ENCODE measurements at regions not wholly inside any gene's neighbourhood (a gene's known extent, or its start where the extent isn't known, plus 50 kb on each side); places are given as distances from the start of the nearest gene placed in this dataset.
"Not testable (repeated sequence)": the region's sequence is repeated elsewhere in the genome, so short reads cannot be mapped to it uniquely, and the experiment has no call there.

- intact Hi-C loops (cut with micrococcal nuclease): no loop called here
- Mint-ChIP-seq H3K9me3 (peaks cover 6% of the 10 kb centered on the region), H3K4me1 (ENCODE audit: low read depth) (no peaks in the 10 kb centered on the region), H3K27me3 (ENCODE audit: insufficient read depth) (no peaks in the 10 kb centered on the region), H3K36me3 (ENCODE audit: low read depth) (no peaks in the 10 kb centered on the region), H3K4me3 (no peak overlapping the region), H3K27ac (no peak overlapping the region)
- no peak for DNase-seq (ENCODE audit: low spot score)
Observed at GRCh38 chr11:25547292-25547691, 784.6 kb upstream of the ANO3 start.

GRCh38 chr11:25562417-25562816 lies 769.5 kb upstream of the ANO3 start:
- no peaks in the 10 kb centered on the region for H3K4me1 Mint-ChIP-seq (ENCODE audit: low read depth)
- H3K36me3 Mint-ChIP-seq (ENCODE audit: low read depth): no peaks in the 10 kb centered on the region
- H3K27ac Mint-ChIP-seq: no peak overlapping the region
- no peaks in the 10 kb centered on the region for H3K27me3 Mint-ChIP-seq (ENCODE audit: insufficient read depth)
- intact Hi-C loops (cut with micrococcal nuclease): no loop called here
- no peak overlapping the region for H3K4me3 Mint-ChIP-seq
- H3K9me3 Mint-ChIP-seq: peaks cover 5% of the 10 kb centered on the region
- DNase-seq (ENCODE audit: low spot score): no peak

- no peak for DNase-seq (ENCODE audit: low spot score)
- peaks cover 4% of the 10 kb centered on the region for H3K9me3 Mint-ChIP-seq
- no peaks in the 10 kb centered on the region for H3K27me3 Mint-ChIP-seq (ENCODE audit: insufficient read depth)
- H3K4me3 Mint-ChIP-seq: no peak overlapping the region
- H3K36me3 Mint-ChIP-seq (ENCODE audit: low read depth): no peaks in the 10 kb centered on the region
- H3K27ac Mint-ChIP-seq: no peak overlapping the region
- intact Hi-C loops (cut with micrococcal nuclease): no loop called here
- H3K4me1 Mint-ChIP-seq (ENCODE audit: low read depth): no peaks in the 10 kb centered on the region
Observed at GRCh38 chr11:25565846-25566245, 766.1 kb upstream of the ANO3 start.

GRCh38 chr11:25566298-25567200 lies 765.4 kb upstream of the ANO3 start:
- no peak for DNase-seq (ENCODE audit: low spot score)
- intact Hi-C loops (cut with micrococcal nuclease): no loop called here

GRCh38 chr11:25576320-25576719 lies 755.6 kb upstream of the ANO3 start:
- Mint-ChIP-seq H3K9me3 (peaks cover 3% of the 10 kb centered on the region), H3K36me3 (ENCODE audit: low read depth) (no peaks in the 10 kb centered on the region), H3K4me3 (no peak overlapping the region), H3K4me1 (ENCODE audit: low read depth) (no peaks in the 10 kb centered on the region), H3K27me3 (ENCODE audit: insufficient read depth) (no peaks in the 10 kb centered on the region), H3K27ac (no peak overlapping the region)
- intact Hi-C loops (cut with micrococcal nuclease): no loop called here
- no peak for DNase-seq (ENCODE audit: low spot score)

More at GRCh38 chr11:25566298-25567200, 765.4 kb upstream of the ANO3 start:
- Mint-ChIP-seq H3K4me3 (no peak overlapping the region), H3K27me3 (ENCODE audit: insufficient read depth) (no peaks in the 10 kb centered on the region), H3K4me1 (ENCODE audit: low read depth) (no peaks in the 10 kb centered on the region), H3K9me3 (peaks cover 5% of the 10 kb centered on the region), H3K27ac (no peak overlapping the region), H3K36me3 (ENCODE audit: low read depth) (no peaks in the 10 kb centered on the region)

- DNase-seq (ENCODE audit: low spot score); H3K4me1 Mint-ChIP-seq (ENCODE audit: low read depth); H3K4me3 Mint-ChIP-seq; intact Hi-C loops (cut with micrococcal nuclease); H3K27ac Mint-ChIP-seq; H3K27me3 Mint-ChIP-seq (ENCODE audit: insufficient read depth); H3K36me3 Mint-ChIP-seq (ENCODE audit: low read depth): not testable (repeated sequence)
- peaks cover 10% of the 10 kb centered on the region for H3K9me3 Mint-ChIP-seq
Observed at GRCh38 chr11:25579554-25579953, 752.4 kb upstream of the ANO3 start.

- Mint-ChIP-seq H3K4me3 (no peak overlapping the region), H3K27me3 (ENCODE audit: insufficient read depth) (no peaks in the 10 kb centered on the region), H3K27ac (no peak overlapping the region), H3K4me1 (ENCODE audit: low read depth) (no peaks in the 10 kb centered on the region), H3K9me3 (peaks cover 18% of the 10 kb centered on the region), H3K36me3 (ENCODE audit: low read depth) (no peaks in the 10 kb centered on the region)
- no peak for DNase-seq (ENCODE audit: low spot score)
- intact Hi-C loops (cut with micrococcal nuclease): no loop called here
Observed at GRCh38 chr11:25583596-25583995, 748.3 kb upstream of the ANO3 start.

GRCh38 chr11:25587496-25587895 lies 744.4 kb upstream of the ANO3 start:
- H3K27me3 Mint-ChIP-seq (ENCODE audit: insufficient read depth): no peaks in the 10 kb centered on the region
- no peak for DNase-seq (ENCODE audit: low spot score)
- no peak overlapping the region for H3K27ac Mint-ChIP-seq
- intact Hi-C loops (cut with micrococcal nuclease): no loop called here
- no peaks in the 10 kb centered on the region for H3K36me3 Mint-ChIP-seq (ENCODE audit: low read depth)
- no peaks in the 10 kb centered on the region for H3K4me1 Mint-ChIP-seq (ENCODE audit: low read depth)
- H3K9me3 Mint-ChIP-seq: peaks cover 32% of the 10 kb centered on the region
- no peak overlapping the region for H3K4me3 Mint-ChIP-seq

- no peak for DNase-seq (ENCODE audit: low spot score)
- intact Hi-C loops (cut with micrococcal nuclease): no loop called here
- Mint-ChIP-seq H3K4me3 (no peak overlapping the region), H3K27ac (no peak overlapping the region), H3K27me3 (ENCODE audit: insufficient read depth) (no peaks in the 10 kb centered on the region), H3K4me1 (ENCODE audit: low read depth) (no peaks in the 10 kb centered on the region), H3K9me3 (peaks cover 27% of the 10 kb centered on the region), H3K36me3 (ENCODE audit: low read depth) (no peaks in the 10 kb centered on the region)
Observed at GRCh38 chr11:25593221-25593620, 738.7 kb upstream of the ANO3 start.

- no peaks in the 10 kb centered on the region for H3K36me3 Mint-ChIP-seq (ENCODE audit: low read depth)
- no peak overlapping the region for H3K4me3 Mint-ChIP-seq
Observed at GRCh38 chr11:25596701-25597100, 735.2 kb upstream of the ANO3 start.

GRCh38 chr11:25597696-25598095 lies 734.2 kb upstream of the ANO3 start:
- Mint-ChIP-seq H3K9me3 (peaks cover 6% of the 10 kb centered on the region), H3K27ac (no peak overlapping the region), H3K4me3 (no peak overlapping the region), H3K4me1 (ENCODE audit: low read depth) (no peaks in the 10 kb centered on the region), H3K36me3 (ENCODE audit: low read depth) (no peaks in the 10 kb centered on the region), H3K27me3 (ENCODE audit: insufficient read depth) (no peaks in the 10 kb centered on the region)
- no peak for DNase-seq (ENCODE audit: low spot score)
- intact Hi-C loops (cut with micrococcal nuclease): no loop called here

More at GRCh38 chr11:25596701-25597100, 735.2 kb upstream of the ANO3 start:
- DNase-seq (ENCODE audit: low spot score): no peak
- intact Hi-C loops (cut with micrococcal nuclease): no loop called here
- H3K9me3 Mint-ChIP-seq: peaks cover 9% of the 10 kb centered on the region
- no peaks in the 10 kb centered on the region for H3K27me3 Mint-ChIP-seq (ENCODE audit: insufficient read depth)
- H3K27ac Mint-ChIP-seq: no peak overlapping the region
- no peaks in the 10 kb centered on the region for H3K4me1 Mint-ChIP-seq (ENCODE audit: low read depth)

GRCh38 chr11:25602149-25602548 lies 729.8 kb upstream of the ANO3 start:
- DNase-seq (ENCODE audit: low spot score): no peak
- peaks cover 10% of the 10 kb centered on the region for H3K9me3 Mint-ChIP-seq
- no peak overlapping the region for H3K4me3 Mint-ChIP-seq
- intact Hi-C loops (cut with micrococcal nuclease): no loop called here
- H3K4me1 Mint-ChIP-seq (ENCODE audit: low read depth): no peaks in the 10 kb centered on the region
- H3K36me3 Mint-ChIP-seq (ENCODE audit: low read depth): no peaks in the 10 kb centered on the region
- H3K27me3 Mint-ChIP-seq (ENCODE audit: insufficient read depth): no peaks in the 10 kb centered on the region
- H3K27ac Mint-ChIP-seq: no peak overlapping the region

GRCh38 chr11:25602959-25603358 lies 729.0 kb upstream of the ANO3 start:
- no peak overlapping the region for H3K4me3 Mint-ChIP-seq
- no peaks in the 10 kb centered on the region for H3K36me3 Mint-ChIP-seq (ENCODE audit: low read depth)
- H3K27me3 Mint-ChIP-seq (ENCODE audit: insufficient read depth): no peaks in the 10 kb centered on the region
- H3K4me1 Mint-ChIP-seq (ENCODE audit: low read depth): no peaks in the 10 kb centered on the region
- H3K9me3 Mint-ChIP-seq: peaks cover 10% of the 10 kb centered on the region
- DNase-seq (ENCODE audit: low spot score): no peak
- intact Hi-C loops (cut with micrococcal nuclease): no loop called here
- no peak overlapping the region for H3K27ac Mint-ChIP-seq

Measured in activated T-helper 1 cell treated with anti-CD3 and anti-CD28 coated beads, Interleukin-12 subunit alpha, Interleukin-12 subunit beta, Interleukin-2, Interleukin-4 antibody, amounts not matched to agents 30 ng/mL and 10 ng/mL and 1 ng/mL, durations not matched to agents 14 hours and 24 hours and 36 hours (primary cell).